CD14-positive monocyte (primary cell): ENCODE measurements at regions not wholly inside any gene's neighbourhood (a gene's known extent, or its start where the extent isn't known, plus 50 kb on each side); places are given as distances from the start of the nearest gene placed in this dataset.

Experiments used
- DNase-seq, 3 donors: peaks; one replicate each; pipeline ENCODE4 v3.0.0-alpha.2; 2011 to 2022
- H2AFZ ChIP-seq: 2 replicates; pipeline ENCODE4 v1.6.0; 2012; ENCODE audit warnings: mild to moderate bottlenecking, low read depth, low read length, inconsistent platforms; ENCODE audit not compliant: insufficient read depth, poor library complexity, severe bottlenecking
- H3K27ac ChIP-seq, 2 donors: 1 replicate in 1 of 2; 2 replicates in 1 of 2; pipeline ENCODE4 v1.5.1; 2012 to 2013; ENCODE audit warnings: low read length in 2 of 2, control low read depth in 1 of 2, inconsistent platforms in 1 of 2, low read depth in 1 of 2, mild to moderate bottlenecking in 1 of 2
- H3K27me3 ChIP-seq, 2 donors: one replicate each; pipeline versions ENCODE4 v1.6.0 to v1.6.1; 2011 to 2013; ENCODE audit warnings: low read length in 2 of 2; ENCODE audit not compliant: control insufficient read depth in 2 of 2, insufficient read depth in 2 of 2
- H3K36me3 ChIP-seq, 2 donors: replicated peaks in 1 of 2; 1 replicate in 1 of 2; 2 replicates in 1 of 2; pipeline versions ENCODE4 v1.5.1 to v1.6.1; 2012 to 2013; ENCODE audit warnings: low read length in 2 of 2, control low read depth in 1 of 2, inconsistent platforms in 1 of 2, mild to moderate bottlenecking in 1 of 2; ENCODE audit not compliant: insufficient read depth in 2 of 2, control insufficient read depth in 1 of 2
- H3K4me1 ChIP-seq, 2 donors: 1 replicate in 1 of 2; 2 replicates in 1 of 2; pipeline versions ENCODE4 v1.5.1 to v1.6.1; 2012 to 2013; ENCODE audit warnings: low read length in 2 of 2, control low read depth in 1 of 2, inconsistent platforms in 1 of 2, mild to moderate bottlenecking in 1 of 2, moderate library complexity in 1 of 2; ENCODE audit not compliant: insufficient read depth in 2 of 2, control insufficient read depth in 1 of 2
- H3K4me2 ChIP-seq: replicated peaks from 2 replicates; pipeline ENCODE3; 2012; ENCODE audit warnings: low read length, moderate library complexity, mild to moderate bottlenecking; ENCODE audit not compliant: poor library complexity, severe bottlenecking; ENCODE audit errors: extremely low read depth
- H3K4me3 ChIP-seq, 3 experiments: fragments of 200-600 bp in 1 of 3; sonication (generic) in 1 of 3; replicated peaks in 1 of 3; 1 replicate in 2 of 3; 2 replicates in 1 of 3; pipeline ENCODE4 v1.5.1; 2011 to 2013; ENCODE audit warnings: low read length in 3 of 3, mild to moderate bottlenecking in 3 of 3, control low read depth in 2 of 3, low read depth in 2 of 3, inconsistent platforms in 1 of 3, moderate library complexity in 1 of 3
- H3K79me2 ChIP-seq: 2 replicates; pipeline ENCODE4 v1.6.0; 2012; ENCODE audit warnings: mild to moderate bottlenecking, control low read depth, inconsistent platforms, low read length, moderate library complexity; ENCODE audit not compliant: insufficient read depth
- H3K9ac ChIP-seq: 2 replicates; pipeline ENCODE4 v1.6.0; 2017; ENCODE audit warnings: low read length, mild to moderate bottlenecking; ENCODE audit not compliant: insufficient read depth, poor library complexity, severe bottlenecking
- H3K9me3 ChIP-seq, 2 donors: replicated peaks in 1 of 2; 1 replicate in 1 of 2; 2 replicates in 1 of 2; pipeline versions ENCODE4 v1.5.1 to v1.6.1; 2012 to 2013; ENCODE audit warnings: low read length in 2 of 2, control low read depth in 1 of 2; ENCODE audit not compliant: control insufficient read depth in 1 of 2, insufficient read depth in 1 of 2
- H4K20me1 ChIP-seq: 2 replicates; pipeline ENCODE4 v1.6.0; 2012; ENCODE audit warnings: mild to moderate bottlenecking, low read length, control low read depth, moderate library complexity; ENCODE audit not compliant: insufficient read depth
- H3K27ac Mint-ChIP-seq, 7 donors: one replicate each; pipeline ENCODE4 v1.8.0; 2020; ENCODE audit warnings: mild to moderate bottlenecking in 7 of 7, mixed read lengths in 7 of 7, moderate library complexity in 6 of 7, inconsistent platforms in 2 of 7
- H3K27me3 Mint-ChIP-seq, 3 donors: one replicate each; pipeline ENCODE4 v1.8.0; 2021 to 2022; ENCODE audit warnings: low read depth in 3 of 3, mild to moderate bottlenecking in 3 of 3, mixed read lengths in 3 of 3, moderate library complexity in 3 of 3, inconsistent platforms in 1 of 3
- H3K36me3 Mint-ChIP-seq, 2 donors: one replicate each; pipeline ENCODE4 v1.8.0; 2020; ENCODE audit warnings: mixed read lengths in 2 of 2, inconsistent platforms in 1 of 2, mild to moderate bottlenecking in 1 of 2
- H3K4me1 Mint-ChIP-seq: one replicate; pipeline ENCODE4 v1.8.0; 2020; ENCODE audit warnings: mild to moderate bottlenecking, mixed read lengths
- H3K4me3 Mint-ChIP-seq, 2 donors: one replicate each; pipeline ENCODE4 v1.8.0; 2020; ENCODE audit warnings: mild to moderate bottlenecking in 2 of 2, mixed read lengths in 2 of 2, moderate library complexity in 1 of 2
- H3K9me3 Mint-ChIP-seq, 7 donors: one replicate each; pipeline ENCODE4 v1.8.0; 2020 to 2022; ENCODE audit warnings: mixed read lengths in 7 of 7, mild to moderate bottlenecking in 6 of 7, moderate library complexity in 6 of 7, inconsistent platforms in 2 of 7
- WGBS: methylation state at CpG from one replicate; pipeline ENCODE4 v1.1.5; 2013; ENCODE audit warnings: missing lambda C conversion rate; ENCODE audit not compliant: insufficient coverage; 5-methylcytosine and 5-hydroxymethylcytosine counted together
- intact Hi-C, 2 donors: fragments of 100-400 bp; cut with micrococcal nuclease; formaldehyde crosslinking; loops; one replicate each; pipeline versions ENCODE4 v1.15.0 to v1.15.1; 2023
- TF ChIP-seq, protein P1 (sequence below): fragments of 200-600 bp; IDR thresholded peaks from one replicate; pipeline ENCODE4 v1.8.0; 2022; ENCODE audit warnings: antibody characterized with exemption, mild to moderate bottlenecking

DNA sequence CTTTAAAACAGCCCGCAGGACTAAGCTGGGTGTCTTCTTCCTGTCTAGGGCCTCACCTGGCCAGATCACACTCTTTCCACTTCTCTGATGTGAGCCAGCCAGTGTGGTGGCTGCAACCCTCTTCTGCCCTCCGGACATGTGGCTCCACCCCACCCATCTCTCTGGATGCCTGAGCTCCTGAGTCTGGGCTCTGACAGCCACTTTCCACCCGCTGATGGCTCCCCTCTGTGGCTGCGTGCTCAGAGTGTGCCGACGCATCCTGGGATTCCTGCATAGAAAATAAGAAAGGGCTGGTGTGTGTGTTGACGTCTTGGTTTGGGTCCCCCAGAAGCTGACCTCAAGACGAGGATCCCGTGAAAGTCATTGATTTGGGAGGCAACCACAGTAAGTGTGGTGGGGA, 181.6 kb downstream of the URI1 start:
- H2AFZ ChIP-seq = no peak overlapping the region
- no peaks in the 10 kb centered on the region for H3K4me1 ChIP-seq
- H3K36me3 ChIP-seq = no peaks in the 10 kb centered on the region
- intact Hi-C loops = no loop called here
- H3K9ac ChIP-seq = no peak overlapping the region
- no peak overlapping the region for H3K4me3 ChIP-seq
- no peaks in the 10 kb centered on the region for H4K20me1 ChIP-seq
- 66% methylated on average over 9 of the region's 9 CpGs for WGBS
- H3K79me2 ChIP-seq = no peaks in the 10 kb centered on the region
- DNase-seq = no peak
- H3K27ac ChIP-seq = no peak overlapping the region
- TF ChIP-seq, protein P1, sequence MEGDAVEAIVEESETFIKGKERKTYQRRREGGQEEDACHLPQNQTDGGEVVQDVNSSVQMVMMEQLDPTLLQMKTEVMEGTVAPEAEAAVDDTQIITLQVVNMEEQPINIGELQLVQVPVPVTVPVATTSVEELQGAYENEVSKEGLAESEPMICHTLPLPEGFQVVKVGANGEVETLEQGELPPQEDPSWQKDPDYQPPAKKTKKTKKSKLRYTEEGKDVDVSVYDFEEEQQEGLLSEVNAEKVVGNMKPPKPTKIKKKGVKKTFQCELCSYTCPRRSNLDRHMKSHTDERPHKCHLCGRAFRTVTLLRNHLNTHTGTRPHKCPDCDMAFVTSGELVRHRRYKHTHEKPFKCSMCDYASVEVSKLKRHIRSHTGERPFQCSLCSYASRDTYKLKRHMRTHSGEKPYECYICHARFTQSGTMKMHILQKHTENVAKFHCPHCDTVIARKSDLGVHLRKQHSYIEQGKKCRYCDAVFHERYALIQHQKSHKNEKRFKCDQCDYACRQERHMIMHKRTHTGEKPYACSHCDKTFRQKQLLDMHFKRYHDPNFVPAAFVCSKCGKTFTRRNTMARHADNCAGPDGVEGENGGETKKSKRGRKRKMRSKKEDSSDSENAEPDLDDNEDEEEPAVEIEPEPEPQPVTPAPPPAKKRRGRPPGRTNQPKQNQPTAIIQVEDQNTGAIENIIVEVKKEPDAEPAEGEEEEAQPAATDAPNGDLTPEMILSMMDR = no peak
- H3K27ac Mint-ChIP-seq = peak overlapping the region in 1 of 7 donors; percentile 80
- H3K36me3 Mint-ChIP-seq = no peaks in the 10 kb centered on the region
- H3K4me1 Mint-ChIP-seq = no peaks in the 10 kb centered on the region
- H3K4me2 ChIP-seq = no peak overlapping the region
- no peak overlapping the region for H3K4me3 Mint-ChIP-seq
- H3K9me3 ChIP-seq = no peaks in the 10 kb centered on the region
- no peaks in the 10 kb centered on the region for H3K27me3 Mint-ChIP-seq
- H3K9me3 Mint-ChIP-seq = peaks cover 0 to 4% (median 0%) of the 10 kb centered on the region in 7 donors
- no peaks in the 10 kb centered on the region for H3K27me3 ChIP-seq

DNA sequence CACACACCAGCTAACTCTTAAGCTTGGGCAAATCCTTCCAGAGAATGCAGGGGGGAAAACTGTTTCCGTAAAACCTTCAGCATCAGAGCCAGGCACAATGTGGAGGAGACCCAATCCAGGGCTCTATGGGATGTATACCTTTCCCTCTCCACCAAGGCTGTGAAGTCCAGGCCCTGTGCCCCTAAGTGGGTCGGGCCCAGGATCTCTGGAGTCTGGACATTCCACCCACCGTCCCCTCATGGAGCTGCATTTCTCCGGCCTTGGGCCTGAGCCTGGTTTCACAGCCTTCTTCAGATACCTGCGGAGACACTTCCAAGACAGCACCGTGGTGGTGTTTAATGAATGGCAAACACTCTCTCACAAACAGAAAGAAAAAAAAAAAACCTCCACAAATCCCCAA, 186.2 kb downstream of the URI1 start:
- Histone ChIP-seq H3K9me3 (no peaks in the 10 kb centered on the region), H3K79me2 (no peaks in the 10 kb centered on the region), H3K27me3 (no peaks in the 10 kb centered on the region), H3K4me2 (no peak overlapping the region), H4K20me1 (no peaks in the 10 kb centered on the region), H3K9ac (no peak overlapping the region), H3K36me3 (no peaks in the 10 kb centered on the region), H2AFZ (no peak overlapping the region), H3K27ac (no peak overlapping the region), H3K4me3 (no peak overlapping the region), H3K4me1 (no peaks in the 10 kb centered on the region)
- Mint-ChIP-seq H3K27me3 (peaks cover 0 to 3% (median 0%) of the 10 kb centered on the region in 3 donors), H3K27ac (no peak overlapping the region), H3K9me3 (no peaks in the 10 kb centered on the region), H3K36me3 (no peaks in the 10 kb centered on the region), H3K4me3 (no peak overlapping the region), H3K4me1 (no peaks in the 10 kb centered on the region)
- no peak for DNase-seq
- intact Hi-C loops = no loop called here
- WGBS = 100% methylated on average over 4 of the region's 6 CpGs
- TF ChIP-seq, protein P1 = no peak
